Keratinocyte (primary cell): ENCODE measurements at regions not wholly inside any gene's neighbourhood (a gene's known extent, or its start where the extent isn't known, plus 50 kb on each side); places are given as distances from the start of the nearest gene placed in this dataset.

Source experiments
- CTCF ChIP-seq, 3 experiments: IDR thresholded peaks in 1 of 3; conservative IDR thresholded peaks in 1 of 3; optimal IDR thresholded peaks in 1 of 3; 2 replicates in 2 of 3; 3 replicates in 1 of 3; pipeline versions ENCODE3 to v1.5.1; 2011; ENCODE audit warnings: low read length in 3 of 3, mild to moderate bottlenecking in 3 of 3, moderate library complexity in 2 of 3, control low read depth in 1 of 3, inconsistent platforms in 1 of 3; ENCODE audit not compliant: insufficient read depth in 2 of 3; ENCODE audit errors: extremely low read depth in 1 of 3
- EZH2 ChIP-seq: IDR thresholded peaks from one replicate; pipeline ENCODE4 v1.6.1; 2012; ENCODE audit warnings: inconsistent platforms, mild to moderate bottlenecking, low read length, moderate library complexity

GRCh38 chr6:43895656-43896328, 125.8 kb downstream of the VEGFA start:
- no peak for TF ChIP-seq CTCF (optimal IDR thresholded peaks at IDR 0.05 in 1 of 3, IDR thresholded peaks at IDR 0.05 in 1 of 3, conservative IDR thresholded peaks at IDR 0.05 in 1 of 3; ENCODE audit: extremely low read depth in 1 of 3, insufficient read depth in 2 of 3, low read length in 3 of 3)
- no peak for TF ChIP-seq EZH2
